CD4-positive, alpha-beta memory T cell (primary cell): ENCODE measurements at regions not wholly inside any gene's neighbourhood (a gene's known extent, or its start where the extent isn't known, plus 50 kb on each side); places are given as distances from the start of the nearest gene placed in this dataset.

Experiments
- CTCF ChIA-PET: fragments of 350-600 bp; sonication (Branson Sonifier 250); formaldehyde crosslinking; loops from one replicate; lab custom pipeline; 2021; ENCODE audit warnings: inconsistent platforms; ENCODE audit not compliant: partially characterized antibody; lab: Charles Lee
- POLR2A ChIA-PET: fragments of 350-600 bp; sonication (Branson Sonifier 250); formaldehyde crosslinking; loops from one replicate; lab custom pipeline; 2021; ENCODE audit not compliant: partially characterized antibody; lab: Charles Lee
- DNase-seq, 5 donors: peaks; one replicate each; pipeline versions ENCODE4 v3.0.0 to v3.0.0-alpha.2; 2020 to 2022; ENCODE audit warnings: mixed read lengths in 1 of 5
- H3K27ac ChIP-seq: one replicate; pipeline ENCODE4 v1.7.0; 2013; ENCODE audit warnings: low read depth, low read length
- H3K27me3 ChIP-seq: 2 replicates; pipeline ENCODE4 v1.7.0; 2013; ENCODE audit warnings: mild to moderate bottlenecking, low read length, moderate library complexity; ENCODE audit not compliant: insufficient read depth
- H3K36me3 ChIP-seq: 2 replicates; pipeline ENCODE4 v1.7.0; 2013; ENCODE audit warnings: mild to moderate bottlenecking, low read length, moderate library complexity; ENCODE audit not compliant: insufficient read depth
- H3K4me1 ChIP-seq: 2 replicates; pipeline ENCODE4 v1.7.0; 2013; ENCODE audit warnings: mild to moderate bottlenecking, low read length, moderate library complexity; ENCODE audit not compliant: insufficient read depth
- H3K4me3 ChIP-seq, 2 donors: one replicate each; pipeline ENCODE4 v1.7.0; 2013; ENCODE audit warnings: low read length in 2 of 2, mild to moderate bottlenecking in 1 of 2
- H3K9me3 ChIP-seq, 2 donors: one replicate each; pipeline ENCODE4 v1.7.0; 2013; ENCODE audit warnings: low read length in 2 of 2, control low read depth in 1 of 2; ENCODE audit not compliant: control insufficient read depth in 1 of 2
- H3K27ac Mint-ChIP-seq, 7 donors: one replicate each; pipeline ENCODE4 v1.8.0; 2020 to 2021; ENCODE audit warnings: mixed read lengths in 7 of 7, mild to moderate bottlenecking in 6 of 7, inconsistent platforms in 3 of 7, moderate library complexity in 3 of 7
- H3K27me3 Mint-ChIP-seq, 2 donors: one replicate each; pipeline ENCODE4 v1.8.0; 2020 to 2021; ENCODE audit warnings: mixed read lengths in 2 of 2
- H3K36me3 Mint-ChIP-seq, 2 donors: one replicate each; pipeline ENCODE4 v1.8.0; 2020 to 2021; ENCODE audit warnings: mixed read lengths in 2 of 2, inconsistent platforms in 1 of 2, mild to moderate bottlenecking in 1 of 2
- H3K4me1 Mint-ChIP-seq, 4 donors: one replicate each; pipeline ENCODE4 v1.8.0; 2020 to 2021; ENCODE audit warnings: mixed read lengths in 4 of 4, mild to moderate bottlenecking in 1 of 4
- H3K4me3 Mint-ChIP-seq, 8 donors: one replicate each; pipeline ENCODE4 v1.8.0; 2020 to 2021; ENCODE audit warnings: mixed read lengths in 8 of 8, mild to moderate bottlenecking in 7 of 8, moderate library complexity in 6 of 8, inconsistent platforms in 3 of 8
- H3K9me3 Mint-ChIP-seq, 8 donors: one replicate each; pipeline ENCODE4 v1.8.0; 2020 to 2021; ENCODE audit warnings: mixed read lengths in 8 of 8, mild to moderate bottlenecking in 5 of 8, inconsistent platforms in 3 of 8, moderate library complexity in 1 of 8
- intact Hi-C: fragments of 100-400 bp; cut with micrococcal nuclease; formaldehyde crosslinking; loops from one replicate; pipeline ENCODE4 v1.15.1; 2023

DNA sequence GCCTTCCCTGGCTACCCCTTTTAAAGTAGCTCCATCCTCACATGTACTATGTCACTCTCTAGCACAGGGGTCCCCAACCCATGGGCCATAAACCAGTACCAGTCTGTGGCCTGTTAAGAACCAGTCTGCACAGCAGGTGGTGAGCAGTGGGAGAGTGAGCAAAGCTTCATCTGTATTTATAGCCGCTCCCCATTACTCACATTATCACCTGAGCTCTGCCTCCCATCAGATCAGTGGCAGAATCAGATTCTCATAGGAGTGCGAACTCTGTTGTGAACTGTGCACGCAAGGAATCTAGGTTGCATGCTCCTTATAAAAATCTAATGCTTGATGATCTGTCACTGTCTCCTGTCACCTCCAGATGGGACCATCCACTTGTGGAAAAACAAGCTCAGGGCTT is 116.6 kb upstream of the FOXD3 start:
- H3K36me3 Mint-ChIP-seq, result no peaks in the 10 kb centered on the region
- Histone ChIP-seq H3K4me3 (no peak overlapping the region), H3K9me3 (no peaks in the 10 kb centered on the region), H3K27me3 (no peaks in the 10 kb centered on the region), H3K27ac (no peak overlapping the region), H3K36me3 (no peaks in the 10 kb centered on the region), H3K4me1 (no peaks in the 10 kb centered on the region)
- ChIA-PET POLR2A (no interaction called here), CTCF (no interaction called here)
- peaks cover 0 to 2% (median 0%) of the 10 kb centered on the region in 8 donors for H3K9me3 Mint-ChIP-seq
- H3K4me1 Mint-ChIP-seq, result no peaks in the 10 kb centered on the region
- intact Hi-C loops, result no loop called here
- DNase-seq, result no peak
- no peak overlapping the region for H3K4me3 Mint-ChIP-seq
- no peak overlapping the region for H3K27ac Mint-ChIP-seq
- peaks cover 2 to 12% of the 10 kb centered on the region in 2 donors for H3K27me3 Mint-ChIP-seq

DNA sequence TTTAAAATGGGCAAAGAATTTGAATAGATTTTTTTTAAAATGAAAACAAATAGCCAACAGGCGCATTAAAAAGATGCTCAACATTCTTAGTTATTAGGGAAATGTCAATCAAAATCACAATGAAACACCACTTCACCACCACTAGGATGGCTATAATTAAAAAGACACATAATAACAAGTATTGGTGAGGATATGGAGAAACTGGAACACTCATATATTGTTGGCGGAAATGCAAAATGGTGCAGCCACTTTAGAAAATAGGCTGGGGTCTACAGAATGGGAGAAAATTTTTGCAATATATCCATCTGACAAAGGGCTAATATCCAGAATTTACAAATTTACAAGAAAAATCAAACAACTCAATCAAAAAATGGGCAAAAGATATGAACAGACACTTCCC is 107.8 kb upstream of the FOXD3 start:
- POLR2A ChIA-PET, result no interaction called here
- Histone ChIP-seq H3K36me3 (no peaks in the 10 kb centered on the region), H3K4me3 (no peak overlapping the region), H3K27me3 (no peaks in the 10 kb centered on the region), H3K27ac (no peak overlapping the region), H3K9me3 (no peaks in the 10 kb centered on the region), H3K4me1 (no peaks in the 10 kb centered on the region)
- CTCF ChIA-PET, result no interaction called here
- DNase-seq, result no peak
- Mint-ChIP-seq H3K4me1 (no peaks in the 10 kb centered on the region), H3K36me3 (no peaks in the 10 kb centered on the region), H3K27me3 (peaks cover 2 to 15% of the 10 kb centered on the region in 2 donors), H3K27ac (peak overlapping the region in 1 of 7 donors; percentile 5), H3K4me3 (no peak overlapping the region), H3K9me3 (peaks cover 0 to 11% (median 4%) of the 10 kb centered on the region in 8 donors)
- intact Hi-C loops, result no loop called here

- intact Hi-C loops, result no loop called here
- DNase-seq, result no peak
- Histone ChIP-seq H3K27ac (no peak overlapping the region), H3K9me3 (no peaks in the 10 kb centered on the region), H3K4me3 (no peak overlapping the region), H3K4me1 (no peaks in the 10 kb centered on the region), H3K27me3 (no peaks in the 10 kb centered on the region), H3K36me3 (no peaks in the 10 kb centered on the region)
- Mint-ChIP-seq H3K27me3 (peaks cover 7 to 8% of the 10 kb centered on the region in 2 donors), H3K9me3 (no peaks in the 10 kb centered on the region), H3K4me3 (no peak overlapping the region), H3K36me3 (no peaks in the 10 kb centered on the region), H3K27ac (no peak overlapping the region), H3K4me1 (no peaks in the 10 kb centered on the region)
- ChIA-PET CTCF (no interaction called here), POLR2A (no interaction called here)
These were observed 98.9 kb upstream of the FOXD3 start for GRCh38 chr1:63223426-63223825.

- H3K4me3 Mint-ChIP-seq, result no peak overlapping the region
- peaks cover 0 to 2% of the 10 kb centered on the region in 2 donors for H3K27me3 Mint-ChIP-seq
- no peak for DNase-seq
- Histone ChIP-seq H3K9me3 (no peaks in the 10 kb centered on the region), H3K36me3 (no peaks in the 10 kb centered on the region), H3K4me3 (no peak overlapping the region), H3K27me3 (no peaks in the 10 kb centered on the region), H3K4me1 (no peaks in the 10 kb centered on the region), H3K27ac (no peak overlapping the region)
- ChIA-PET POLR2A (no interaction called here), CTCF (no interaction called here)
- no peaks in the 10 kb centered on the region for H3K4me1 Mint-ChIP-seq
- peaks cover 0 to 3% of the 10 kb centered on the region in 2 donors for H3K36me3 Mint-ChIP-seq
- H3K9me3 Mint-ChIP-seq, result peaks cover 0 to 10% (median 4%) of the 10 kb centered on the region in 8 donors
- intact Hi-C loops, result no loop called here
- H3K27ac Mint-ChIP-seq, result no peak overlapping the region
These were observed 91.6 kb upstream of the FOXD3 start for GRCh38 chr1:63230722-63231121.

GRCh38 chr1:63238721-63239120 is 83.6 kb upstream of the FOXD3 start:
- Mint-ChIP-seq H3K4me1 (no peaks in the 10 kb centered on the region), H3K9me3 (peaks cover 0 to 11% (median 4%) of the 10 kb centered on the region in 8 donors), H3K27me3 (peaks cover 6% of the 10 kb centered on the region in 2 donors), H3K27ac (no peak overlapping the region), H3K36me3 (peaks cover 0 to 3% of the 10 kb centered on the region in 2 donors), H3K4me3 (no peak overlapping the region)
- Histone ChIP-seq H3K27me3 (no peaks in the 10 kb centered on the region), H3K27ac (no peak overlapping the region), H3K9me3 (no peaks in the 10 kb centered on the region), H3K4me1 (no peaks in the 10 kb centered on the region), H3K36me3 (no peaks in the 10 kb centered on the region), H3K4me3 (no peak overlapping the region)
- CTCF ChIA-PET, result no interaction called here
- POLR2A ChIA-PET, result no interaction called here
- intact Hi-C loops, result no loop called here
- no peak for DNase-seq

GRCh38 chr1:63245186-63245585 is 77.2 kb upstream of the FOXD3 start:
- H3K36me3 ChIP-seq, result no peaks in the 10 kb centered on the region
- no peak overlapping the region for H3K4me3 Mint-ChIP-seq
- CTCF ChIA-PET, result no interaction called here

DNA sequence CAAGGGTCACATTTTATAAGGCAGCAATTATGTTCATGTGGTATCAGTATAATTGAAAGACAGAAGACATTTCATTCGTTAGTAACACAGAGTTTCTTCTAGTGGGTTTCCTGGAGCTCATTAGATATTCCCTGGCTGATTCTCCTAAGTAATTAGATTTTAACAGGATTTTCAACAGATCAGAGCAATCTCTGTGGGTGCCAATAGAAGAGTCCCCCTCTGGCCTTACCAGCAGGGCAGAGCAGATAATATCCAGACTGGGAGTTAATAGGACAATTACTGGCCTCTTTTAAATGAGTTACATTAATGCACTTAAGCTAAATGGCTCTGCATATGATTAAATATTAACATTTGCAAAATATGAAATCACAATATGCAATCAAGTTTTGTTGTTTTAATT is 74.2 kb upstream of the FOXD3 start:
- no peak overlapping the region for H3K27ac ChIP-seq
- no peak overlapping the region for H3K27ac Mint-ChIP-seq
- POLR2A ChIA-PET, result no interaction called here

More at GRCh38 chr1:63245186-63245585, 77.2 kb upstream of the FOXD3 start:
- H3K27me3 Mint-ChIP-seq, result peaks cover 0 to 2% of the 10 kb centered on the region in 2 donors
- POLR2A ChIA-PET, result no interaction called here
- no peaks in the 10 kb centered on the region for H3K9me3 ChIP-seq
- H3K27ac ChIP-seq, result no peak overlapping the region
- H3K4me3 ChIP-seq, result no peak overlapping the region
- H3K9me3 Mint-ChIP-seq, result peaks cover 0 to 7% (median 2%) of the 10 kb centered on the region in 8 donors
- no peak for DNase-seq
- intact Hi-C loops, result no loop called here
- H3K4me1 Mint-ChIP-seq, result no peaks in the 10 kb centered on the region
- no peaks in the 10 kb centered on the region for H3K36me3 Mint-ChIP-seq
- no peaks in the 10 kb centered on the region for H3K27me3 ChIP-seq
- H3K27ac Mint-ChIP-seq, result no peak overlapping the region
- H3K4me1 ChIP-seq, result no peaks in the 10 kb centered on the region

GRCh38 chr1:63255153-63255552 is 67.2 kb upstream of the FOXD3 start:
- Mint-ChIP-seq H3K27me3 (peaks cover 9 to 13% of the 10 kb centered on the region in 2 donors), H3K27ac (no peak overlapping the region), H3K9me3 (peaks cover 0 to 4% (median 0%) of the 10 kb centered on the region in 8 donors), H3K4me1 (no peaks in the 10 kb centered on the region), H3K36me3 (no peaks in the 10 kb centered on the region), H3K4me3 (no peak overlapping the region)
- H3K9me3 ChIP-seq, result no peaks in the 10 kb centered on the region
- no peaks in the 10 kb centered on the region for H3K36me3 ChIP-seq
- CTCF ChIA-PET, result no interaction called here
- intact Hi-C loops, result no loop called here
- no peaks in the 10 kb centered on the region for H3K4me1 ChIP-seq
- no peaks in the 10 kb centered on the region for H3K27me3 ChIP-seq
- H3K27ac ChIP-seq, result no peak overlapping the region
- POLR2A ChIA-PET, result no interaction called here
- DNase-seq, result no peak
- H3K4me3 ChIP-seq, result no peak overlapping the region

More for the DNA sequence above, 74.2 kb upstream of the FOXD3 start:
- CTCF ChIA-PET, result no interaction called here
- no peaks in the 10 kb centered on the region for H3K4me1 Mint-ChIP-seq
- no peak overlapping the region for H3K4me3 Mint-ChIP-seq
- DNase-seq, result no peak
- no peaks in the 10 kb centered on the region for H3K4me1 ChIP-seq
- H3K9me3 Mint-ChIP-seq, result peaks cover 0 to 7% (median 2%) of the 10 kb centered on the region in 8 donors
- H3K36me3 Mint-ChIP-seq, result no peaks in the 10 kb centered on the region
- no peak overlapping the region for H3K4me3 ChIP-seq
- no peaks in the 10 kb centered on the region for H3K9me3 ChIP-seq
- no peaks in the 10 kb centered on the region for H3K27me3 ChIP-seq
- H3K36me3 ChIP-seq, result no peaks in the 10 kb centered on the region
- intact Hi-C loops, result no loop called here
- peaks cover 0 to 2% of the 10 kb centered on the region in 2 donors for H3K27me3 Mint-ChIP-seq
